AG04449 (cell line): ENCODE measurements at regions not wholly inside any gene's neighbourhood (a gene's known extent, or its start where the extent isn't known, plus 50 kb on each side); places are given as distances from the start of the nearest gene placed in this dataset.

Experiments
- CTCF ChIA-PET: fragments of 350-600 bp; formaldehyde crosslinking; extraction: SDS; loops from one replicate; lab custom pipeline; 2021; ENCODE audit warnings: antibody characterized with exemption; lab: Yijun Ruan, JAX
- POLR2A ChIA-PET: fragments of 400-600, 350-600 bp; formaldehyde crosslinking; extraction: SDS; loops from one replicate; lab custom pipeline; 2020; ENCODE audit warnings: antibody characterized with exemption, inconsistent platforms; lab: Yijun Ruan, JAX
- DNase-seq: peaks from one replicate; pipeline ENCODE4 v3.0.0-alpha.2; 2010; ENCODE audit warnings: low read depth, low spot score
- H3K4me3 ChIP-seq: 2 replicates; pipeline ENCODE4 v1.5.1; 2011; ENCODE audit warnings: low read depth, mild to moderate bottlenecking, control low read depth, low read length
- CTCF ChIP-seq: IDR thresholded peaks from one replicate; pipeline ENCODE4 v1.5.1; 2011; ENCODE audit warnings: mild to moderate bottlenecking, moderate library complexity, low read length, control low read depth, inconsistent platforms; ENCODE audit not compliant: insufficient read depth; ENCODE audit errors: missing control alignments

- no peak for DNase-seq
- CTCF ChIA-PET: no interaction called here
- TF ChIP-seq CTCF: no peak
- no peak overlapping the region for H3K4me3 ChIP-seq
- POLR2A ChIA-PET: no interaction called here
Measured at GRCh38 chr21:15932726-15933125, 202.9 kb downstream of the USP25 start.

GRCh38 chr21:15935530-15935929, 205.7 kb downstream of the USP25 start:
- ChIA-PET POLR2A (no interaction called here), CTCF (no interaction called here)
- TF ChIP-seq CTCF: no peak
- DNase-seq: no peak
- no peak overlapping the region for H3K4me3 ChIP-seq

GRCh38 chr21:15943009-15943666, 213.4 kb downstream of the USP25 start:
- DNase-seq: no peak

GRCh38 chr21:15947677-15948076, 217.9 kb downstream of the USP25 start:
- no peak overlapping the region for H3K4me3 ChIP-seq
- TF ChIP-seq CTCF: no peak
- CTCF ChIA-PET: no interaction called here
- DNase-seq: no peak
- POLR2A ChIA-PET: no interaction called here

More at GRCh38 chr21:15943009-15943666, 213.4 kb downstream of the USP25 start:
- H3K4me3 ChIP-seq: no peak overlapping the region
- ChIA-PET POLR2A (no interaction called here), CTCF (no interaction called here)
- no peak for TF ChIP-seq CTCF

- POLR2A ChIA-PET: no interaction called here
- TF ChIP-seq CTCF: no peak
- CTCF ChIA-PET: no interaction called here
- no peak for DNase-seq
- H3K4me3 ChIP-seq: no peak overlapping the region
Measured at GRCh38 chr21:15953551-15954116, 223.9 kb downstream of the USP25 start.

- ChIA-PET CTCF (no interaction called here), POLR2A (no interaction called here)
- H3K4me3 ChIP-seq: no peak overlapping the region
- no peak for DNase-seq
- TF ChIP-seq CTCF: no peak
Measured at GRCh38 chr21:15964236-15964855, 234.6 kb downstream of the USP25 start.
